Smooth muscle cell (in vitro differentiated cells): ENCODE measurements at regions not wholly inside any gene's neighbourhood (a gene's known extent, or its start where the extent isn't known, plus 50 kb on each side); places are given as distances from the start of the nearest gene placed in this dataset.
A peak's percentile ranks its signal among the peaks of the same experiment; 100 is the strongest.

Experiments used
- DNase-seq: peaks from one replicate; lab custom pipeline; 2025; ENCODE audit not compliant: unreplicated experiment; lab: John Stamatoyannopoulos, UW
- H2AFZ ChIP-seq: fragments of 200-600 bp; sonication (generic); 2 replicates; pipeline ENCODE4 v1.6.0; 2016; ENCODE audit warnings: antibody characterized with exemption, low read depth, mild to moderate bottlenecking
- H3F3A ChIP-seq: fragments of 200-600 bp; sonication (generic); 2 replicates; pipeline ENCODE4 v1.6.0; 2017; ENCODE audit warnings: antibody characterized with exemption, low read depth
- H3K27ac ChIP-seq: fragments of 200-600 bp; sonication (generic); 2 replicates; pipeline ENCODE4 v1.5.1; 2016; ENCODE audit warnings: low read depth, mild to moderate bottlenecking
- H3K27me3 ChIP-seq: fragments of 200-600 bp; sonication (generic); 2 replicates; pipeline ENCODE4 v1.6.1; 2016; ENCODE audit warnings: low read depth, mild to moderate bottlenecking
- H3K36me3 ChIP-seq: fragments of 200-600 bp; sonication (generic); 2 replicates; pipeline ENCODE4 v1.5.1; 2016; ENCODE audit warnings: low read depth
- H3K4me1 ChIP-seq: fragments of 200-600 bp; sonication (generic); 2 replicates; pipeline ENCODE4 v1.5.1; 2016; ENCODE audit warnings: low read depth
- H3K4me2 ChIP-seq: fragments of 200-600 bp; sonication (generic); 2 replicates; pipeline ENCODE4 v1.6.0; 2016; ENCODE audit warnings: mild to moderate bottlenecking
- H3K4me3 ChIP-seq: fragments of 200-600 bp; sonication (generic); 2 replicates; pipeline ENCODE4 v1.5.1; 2016; ENCODE audit warnings: mild to moderate bottlenecking
- H3K79me2 ChIP-seq: fragments of 200-600 bp; sonication (generic); 2 replicates; pipeline ENCODE4 v1.6.0; 2016; ENCODE audit warnings: low read depth, mild to moderate bottlenecking
- H3K9ac ChIP-seq: fragments of 200-600 bp; sonication (generic); 2 replicates; pipeline ENCODE4 v1.6.0; 2016; ENCODE audit warnings: low read depth
- H3K9me3 ChIP-seq: fragments of 200-600 bp; sonication (generic); replicated peaks from 2 replicates; pipeline ENCODE4 v1.5.1; 2016; ENCODE audit warnings: low read depth
- H4K20me1 ChIP-seq: fragments of 200-600 bp; sonication (generic); 2 replicates; pipeline ENCODE4 v1.6.0; 2016; ENCODE audit warnings: low read depth
- CTCF ChIP-seq: fragments of 200-600 bp; sonication (generic); IDR thresholded peaks from 2 replicates; pipeline ENCODE4 v1.5.1; 2017; ENCODE audit warnings: borderline replicate concordance, mild to moderate bottlenecking, antibody characterized with exemption; ENCODE audit not compliant: insufficient read depth, poor library complexity, severe bottlenecking
- WGBS: methylation state at CpG from one replicate; pipeline ENCODE4 v1.1.7; 2016; ENCODE audit warnings: low lambda C conversion rate; 5-methylcytosine and 5-hydroxymethylcytosine counted together

- Histone ChIP-seq H3F3A (no peaks in the 10 kb centered on the region), H3K4me3 (no peak overlapping the region), H3K36me3 (no peaks in the 10 kb centered on the region), H3K27me3 (no peaks in the 10 kb centered on the region), H3K79me2 (no peaks in the 10 kb centered on the region), H3K9me3 (no peaks in the 10 kb centered on the region), H3K9ac (no peak overlapping the region), H3K4me1 (no peaks in the 10 kb centered on the region), H3K27ac (peak overlapping the region; percentile 66), H4K20me1 (no peaks in the 10 kb centered on the region), H2AFZ (peak overlapping the region; percentile 7), H3K4me2 (no peak overlapping the region)
- WGBS = 62% methylated on average over 1 of the region's 1 CpG
- no peak for TF ChIP-seq CTCF
- no peak for DNase-seq
These were observed 1693.9 kb downstream of the SI start for GRCh38 chr3:163384383-163384782.

GRCh38 chr3:163382183-163382582 lies 1696.1 kb downstream of the SI start:
- no peaks in the 10 kb centered on the region for H3K79me2 ChIP-seq
- H3K36me3 ChIP-seq = no peaks in the 10 kb centered on the region
- H3K9ac ChIP-seq = no peak overlapping the region
- no peaks in the 10 kb centered on the region for H3F3A ChIP-seq
- H3K4me2 ChIP-seq = no peak overlapping the region
- no peak overlapping the region for H3K27ac ChIP-seq
- WGBS = 71% methylated on average over 2 of the region's 2 CpGs
- H2AFZ ChIP-seq = no peak overlapping the region
- H3K4me3 ChIP-seq = no peak overlapping the region
- DNase-seq = no peak
- H3K9me3 ChIP-seq = no peaks in the 10 kb centered on the region
- H3K4me1 ChIP-seq = no peaks in the 10 kb centered on the region
- H4K20me1 ChIP-seq = no peaks in the 10 kb centered on the region
- no peak for TF ChIP-seq CTCF
- no peaks in the 10 kb centered on the region for H3K27me3 ChIP-seq

- Histone ChIP-seq H3K27ac (no peak overlapping the region), H3K4me1 (no peaks in the 10 kb centered on the region), H3K36me3 (no peaks in the 10 kb centered on the region), H3K4me2 (no peak overlapping the region), H3K9ac (no peak overlapping the region), H3K27me3 (no peaks in the 10 kb centered on the region), H3F3A (no peaks in the 10 kb centered on the region), H3K79me2 (no peaks in the 10 kb centered on the region), H3K9me3 (no peaks in the 10 kb centered on the region), H4K20me1 (no peaks in the 10 kb centered on the region), H2AFZ (no peak overlapping the region), H3K4me3 (no peak overlapping the region)
- TF ChIP-seq CTCF = no peak
- no peak for DNase-seq
These were observed 1710.1 kb downstream of the SI start for GRCh38 chr3:163368168-163368567.

- H3F3A ChIP-seq = no peaks in the 10 kb centered on the region
- H2AFZ ChIP-seq = no peak overlapping the region
- H3K79me2 ChIP-seq = no peaks in the 10 kb centered on the region
- H3K27ac ChIP-seq = no peak overlapping the region
- no peak for DNase-seq
- H3K9me3 ChIP-seq = no peaks in the 10 kb centered on the region
- 79% methylated on average over 4 of the region's 4 CpGs for WGBS
- H3K27me3 ChIP-seq = no peaks in the 10 kb centered on the region
- H3K4me3 ChIP-seq = no peak overlapping the region
- H4K20me1 ChIP-seq = no peaks in the 10 kb centered on the region
- TF ChIP-seq CTCF = no peak
- H3K4me2 ChIP-seq = no peak overlapping the region
- H3K36me3 ChIP-seq = no peaks in the 10 kb centered on the region
- no peak overlapping the region for H3K9ac ChIP-seq
- no peaks in the 10 kb centered on the region for H3K4me1 ChIP-seq
These were observed 1713.6 kb downstream of the SI start for GRCh38 chr3:163364717-163365116.
